ENCODE measurements at regions not wholly inside any gene's neighbourhood (a gene's known extent, or its start where the extent isn't known, plus 50 kb on each side); places are given as distances from the start of the nearest gene placed in this dataset.

DNA sequence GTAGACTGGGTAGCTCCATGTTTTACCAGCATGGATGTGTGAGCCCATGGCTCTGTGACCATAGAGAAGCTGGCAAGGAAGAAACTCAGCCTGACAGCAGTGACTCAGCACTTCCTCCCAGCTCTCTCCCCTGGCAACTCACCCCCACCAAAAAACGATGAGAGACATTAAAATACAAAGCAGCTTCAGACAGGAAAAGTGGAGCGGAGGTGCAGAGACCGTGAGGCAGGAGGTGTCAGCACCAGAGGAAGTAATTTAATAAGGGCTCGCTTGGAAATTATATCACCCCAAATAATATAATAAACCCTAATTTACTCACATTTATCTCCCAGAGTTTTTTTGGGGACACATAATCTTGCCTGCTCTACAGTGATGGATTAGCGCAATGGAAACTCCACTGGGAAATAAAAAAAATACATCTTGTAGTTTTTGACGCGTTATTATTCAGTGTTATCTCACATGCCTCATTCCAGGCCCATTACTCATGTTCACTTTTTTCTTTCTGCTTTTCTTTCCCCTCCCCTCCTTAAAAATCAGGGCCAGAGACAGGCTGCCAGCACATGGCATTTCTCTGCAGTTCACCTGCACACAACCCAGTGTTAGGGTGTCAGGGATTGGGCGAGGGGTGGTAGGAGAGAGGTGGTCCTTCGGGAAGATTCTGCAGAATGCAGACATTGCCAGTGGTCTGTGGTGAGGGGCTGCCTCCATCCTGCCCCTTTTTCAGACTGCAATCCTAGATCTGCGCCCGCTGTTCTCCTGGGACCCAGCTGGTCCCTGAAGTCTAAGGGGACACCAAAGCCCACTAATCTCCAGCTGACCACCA lies 170.8 kb downstream of the BUD13 start:
- peak; percentile 70 for DNase-seq (ENCODE audit: low spot score)

- no peak for DNase-seq (ENCODE audit: low spot score)
These were observed 171.9 kb downstream of the BUD13 start for GRCh38 chr11:116600930-116601329.

DNA sequence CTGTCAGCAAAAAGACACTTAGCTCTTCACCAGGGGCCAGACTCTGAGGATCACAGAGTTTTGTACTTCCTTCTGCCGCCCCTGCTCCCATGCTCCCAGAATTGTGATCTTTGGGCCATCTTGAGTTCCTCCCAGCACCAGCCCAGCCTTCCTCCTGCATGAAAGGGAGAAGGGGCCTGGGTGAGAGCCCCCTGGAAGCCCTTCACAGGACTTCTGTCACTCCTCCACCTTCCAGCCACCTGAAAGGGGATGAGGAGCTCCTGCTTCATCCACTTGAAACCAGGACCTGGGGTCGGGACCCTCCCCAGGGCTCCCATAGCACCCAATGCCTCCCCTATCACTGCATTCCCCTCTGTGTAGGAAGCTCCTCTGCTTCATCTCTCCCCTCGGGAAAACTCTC lies 174.2 kb downstream of the BUD13 start:
- no peak for DNase-seq (ENCODE audit: low spot score)

- DNase-seq (ENCODE audit: low spot score): no peak
These were observed 174.8 kb downstream of the BUD13 start for GRCh38 chr11:116598036-116598435.

- peak; percentile 4 for DNase-seq (ENCODE audit: low spot score)
These were observed 176.2 kb downstream of the BUD13 start for GRCh38 chr11:116596346-116597260.

DNA sequence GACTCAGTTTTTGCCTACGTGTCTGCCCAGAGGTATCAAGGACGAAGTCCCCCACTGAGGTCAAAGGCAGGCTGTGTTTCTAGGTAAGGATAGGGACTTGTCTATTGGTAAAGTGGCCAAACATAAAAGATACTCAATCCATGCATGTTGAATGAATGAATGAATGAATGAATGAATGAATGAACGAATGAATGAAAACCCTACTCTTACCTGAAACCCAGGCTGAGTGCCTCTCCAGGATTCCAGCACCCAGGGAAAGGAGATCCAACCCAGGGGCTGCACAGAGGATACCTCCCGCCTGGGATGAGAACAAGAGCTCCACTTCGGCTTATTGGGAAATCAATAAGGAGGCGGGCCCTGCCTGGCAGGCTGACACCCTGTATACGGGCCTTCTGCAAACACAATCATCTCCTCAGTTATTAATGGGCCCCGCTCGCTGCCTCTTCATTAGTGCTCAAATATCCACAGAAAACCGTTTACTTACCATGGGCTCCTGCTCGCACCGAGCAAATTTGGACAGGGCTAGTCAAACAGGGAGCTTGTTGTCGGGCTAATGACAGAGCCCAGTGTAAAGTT lies 177.4 kb downstream of the BUD13 start:
- DNase-seq (ENCODE audit: low spot score): no peak

GRCh38 chr11:116590844-116591570 lies 181.8 kb downstream of the BUD13 start:
- no peak for DNase-seq (ENCODE audit: low spot score)

DNA sequence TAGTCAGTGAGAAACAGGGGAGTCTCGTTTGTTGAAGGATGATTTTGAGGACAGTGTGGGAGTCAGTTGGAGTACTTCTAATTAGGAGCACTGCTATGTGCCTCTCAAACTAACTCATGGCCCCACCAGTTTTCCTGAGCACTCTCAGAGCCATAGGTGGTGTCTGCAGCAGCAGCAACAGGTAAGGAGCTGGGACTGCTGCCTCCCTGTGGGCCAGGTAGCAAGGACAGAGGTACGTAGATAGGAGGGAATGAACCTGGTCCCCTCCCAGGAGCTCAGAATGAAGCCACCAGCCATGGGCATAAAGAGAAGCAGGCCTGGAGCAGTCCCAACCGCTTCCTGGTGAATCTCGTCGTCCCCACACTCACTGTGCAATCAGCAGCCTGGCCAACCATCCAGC lies 183.4 kb downstream of the BUD13 start:
- DNase-seq (ENCODE audit: low spot score): no peak

GRCh38 chr11:116586392-116586791 lies 186.4 kb downstream of the BUD13 start:
- DNase-seq (ENCODE audit: low spot score): no peak

GRCh38 chr11:116582571-116582970 lies 190.2 kb downstream of the BUD13 start:
- no peak for DNase-seq (ENCODE audit: low spot score)

GRCh38 chr11:116581349-116581748 lies 191.4 kb downstream of the BUD13 start:
- DNase-seq (ENCODE audit: low spot score): no peak

DNA sequence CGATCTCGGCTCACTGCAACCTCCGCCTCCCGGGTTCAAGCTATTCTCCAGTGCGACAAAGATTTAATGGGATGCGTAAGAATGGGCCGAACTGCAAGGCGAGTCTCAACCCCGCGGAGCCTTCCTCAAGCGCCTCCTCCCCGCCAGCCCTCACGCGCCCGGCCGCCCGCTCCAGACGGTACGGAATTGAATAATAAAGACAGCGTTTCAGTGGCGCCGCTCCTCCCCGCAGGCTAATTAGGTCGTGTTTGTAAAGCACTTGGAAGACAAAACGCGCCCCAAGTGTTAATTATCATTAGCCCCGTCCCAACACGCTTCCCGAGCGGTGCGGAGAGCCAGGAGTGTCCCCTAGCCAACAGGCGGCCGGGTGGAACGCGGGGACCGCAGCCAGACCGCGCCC lies 192.0 kb downstream of the BUD13 start:
- no peak for DNase-seq (ENCODE audit: low spot score)

DNA sequence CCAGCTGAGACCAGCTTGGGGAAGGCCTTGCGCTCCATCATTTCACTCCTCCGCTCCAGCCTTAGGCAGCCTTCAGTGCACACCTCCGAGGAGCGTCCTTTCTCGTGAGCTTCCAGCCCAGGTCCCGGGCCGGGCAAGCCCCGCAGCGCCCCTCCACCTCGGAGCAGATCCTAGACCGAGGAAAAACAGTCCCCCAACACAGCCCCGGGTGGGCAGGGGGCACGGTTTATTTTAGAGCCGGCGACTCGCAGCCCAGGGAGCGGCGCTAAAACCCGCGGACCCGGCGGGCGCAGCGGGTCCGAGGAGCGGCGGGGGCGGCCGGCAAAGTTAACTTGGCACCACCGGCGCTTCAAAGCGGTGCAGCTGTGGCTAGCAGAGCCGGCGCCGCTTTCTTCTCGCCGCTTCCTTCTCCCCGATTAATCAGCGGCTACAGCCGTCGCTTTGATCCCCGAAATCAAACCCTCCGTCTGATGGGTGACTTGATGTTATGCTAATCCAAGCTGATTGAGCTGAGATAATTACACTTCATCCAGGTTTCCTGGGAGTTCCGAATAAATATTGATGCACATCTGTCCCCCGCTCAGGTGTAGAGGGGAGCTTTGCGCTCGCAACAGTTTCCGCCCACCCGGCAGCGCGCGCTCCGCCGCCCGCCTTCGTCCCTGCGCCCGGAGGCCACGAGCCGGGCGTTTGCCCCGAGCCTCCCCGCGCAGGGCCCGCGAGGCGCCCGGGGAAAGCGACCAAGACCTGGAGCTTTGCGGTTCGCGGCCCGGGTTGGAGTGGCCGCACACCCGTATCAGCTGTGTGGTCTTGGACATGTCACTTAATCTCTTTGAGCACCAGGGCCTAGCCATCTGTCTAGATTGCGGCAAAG lies 192.7 kb downstream of the BUD13 start:
- no peak for DNase-seq (ENCODE audit: low spot score)

DNA sequence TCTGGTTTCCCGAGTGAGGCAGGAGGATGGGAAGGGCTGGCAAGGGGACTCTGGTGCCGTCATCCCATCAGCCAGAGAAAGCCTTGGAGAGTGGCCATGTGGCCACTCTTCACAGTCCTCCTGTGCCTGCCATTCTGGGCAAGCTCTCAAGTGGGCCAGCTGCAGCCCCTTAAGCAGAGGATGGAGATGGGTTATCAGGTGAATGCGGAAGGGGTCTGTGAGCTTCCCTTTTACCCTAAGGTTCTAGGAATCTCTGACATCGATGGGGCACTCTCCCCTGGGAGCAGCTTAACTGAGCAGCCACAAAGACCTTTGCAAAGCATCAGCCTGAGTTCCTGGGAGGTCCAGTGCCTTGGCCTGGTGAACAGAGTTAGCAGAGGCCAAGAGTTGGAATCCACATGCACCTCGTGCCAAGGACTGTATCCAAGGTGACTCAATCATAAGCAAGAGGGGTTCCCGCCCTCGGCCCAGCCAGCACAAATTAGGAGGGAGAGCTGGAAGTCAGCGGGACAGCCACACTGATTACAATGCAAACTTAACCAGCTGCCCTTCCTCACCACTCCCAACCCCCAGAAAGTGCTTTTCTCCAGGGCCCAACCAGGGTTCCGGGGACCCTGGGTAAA lies 193.6 kb downstream of the BUD13 start:
- DNase-seq (ENCODE audit: low spot score): no peak

- DNase-seq (ENCODE audit: low spot score): no peak
These were observed 194.8 kb downstream of the BUD13 start for GRCh38 chr11:116577956-116578355.

DNA sequence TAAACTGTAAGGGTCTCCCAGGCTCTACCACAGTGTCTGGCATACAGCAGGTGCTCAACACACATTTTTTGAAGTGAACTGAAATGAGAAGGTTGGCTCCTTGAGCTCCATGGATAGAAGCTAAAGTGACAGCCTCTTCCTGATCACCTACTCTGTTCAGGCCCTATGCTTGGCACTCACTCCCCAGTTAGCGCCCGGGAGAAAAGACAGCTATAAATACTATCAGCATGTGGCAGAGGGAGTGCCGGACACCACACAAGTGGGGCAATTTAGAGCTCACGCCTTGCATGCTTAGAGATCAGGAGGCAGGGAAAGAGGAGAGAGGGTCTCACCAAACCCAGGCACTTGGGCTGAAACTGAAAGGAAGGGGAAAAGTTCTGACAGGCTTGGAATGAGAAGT lies 195.5 kb downstream of the BUD13 start:
- DNase-seq (ENCODE audit: low spot score): no peak

GRCh38 chr11:116576526-116576925 lies 196.3 kb downstream of the BUD13 start:
- peak; percentile 39 for DNase-seq (ENCODE audit: low spot score)

- no peak for DNase-seq (ENCODE audit: low spot score)
These were observed 205.0 kb downstream of the BUD13 start for GRCh38 chr11:116567721-116568242.

DNA sequence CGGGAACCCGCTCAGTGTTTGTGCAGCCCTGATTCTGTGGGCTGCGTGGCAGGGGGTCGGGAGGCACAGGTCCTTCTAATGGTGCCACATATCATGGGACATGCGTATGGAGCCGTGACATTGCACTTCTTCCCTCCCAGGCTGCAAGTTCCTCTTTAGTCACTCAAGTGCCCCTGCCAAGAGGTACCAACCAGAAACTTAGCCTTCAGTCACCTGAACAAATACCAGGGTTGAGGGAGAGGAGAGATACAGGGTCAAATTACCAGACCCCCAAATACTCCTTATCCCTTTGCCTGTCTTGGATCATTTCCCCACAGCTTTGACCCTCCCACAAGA lies 209.1 kb downstream of the BUD13 start:
- DNase-seq (ENCODE audit: low spot score): no peak

GRCh38 chr11:116563028-116563711 lies 209.6 kb downstream of the BUD13 start:
- peak; percentile 43 for DNase-seq (ENCODE audit: low spot score)
